T-helper 9 cell (primary cell): ENCODE measurements at regions not wholly inside any gene's neighbourhood (a gene's known extent, or its start where the extent isn't known, plus 50 kb on each side); places are given as distances from the start of the nearest gene placed in this dataset.
"Not testable (repeated sequence)": the region's sequence is repeated elsewhere in the genome, so short reads cannot be mapped to it uniquely, and the experiment has no call there.

Experiments used
- DNase-seq: peaks from one replicate; pipeline ENCODE4 v3.0.0-alpha.2; 2020

DNA sequence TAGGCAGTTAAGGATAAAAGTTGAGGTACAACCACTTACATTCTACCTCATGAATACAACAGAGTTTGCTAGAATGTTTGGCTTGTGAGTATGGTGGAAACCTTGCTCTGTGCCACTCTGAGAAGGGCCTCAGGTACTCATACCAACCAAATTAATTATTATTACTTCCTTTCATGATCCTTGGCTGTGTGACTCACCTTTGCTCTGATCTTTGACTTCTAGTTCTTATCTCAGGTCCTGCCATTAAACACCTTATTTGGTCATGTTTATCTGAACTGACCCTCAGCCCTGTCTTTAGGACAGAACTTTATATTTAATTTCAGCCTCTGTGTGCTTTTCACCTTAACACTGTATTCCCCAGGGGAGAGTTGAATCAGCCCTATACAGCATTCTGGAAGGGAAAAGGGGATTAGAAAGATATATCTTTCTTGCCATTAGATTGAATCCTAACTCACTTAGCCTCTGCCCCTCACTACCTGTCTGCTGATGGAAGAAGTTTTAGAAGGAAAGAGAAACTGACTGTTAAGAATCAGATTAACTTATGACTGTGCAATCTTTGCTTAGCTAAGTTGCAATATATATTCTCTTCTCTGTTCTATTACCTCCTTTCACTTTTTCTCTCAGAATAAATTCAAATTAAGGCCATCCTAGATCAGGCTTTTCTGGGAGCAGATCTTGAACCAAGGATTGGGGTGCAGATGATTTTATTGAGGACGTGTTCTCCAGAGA, 260.4 kb upstream of the DPYD start:
- DNase-seq, result no peak

DNA sequence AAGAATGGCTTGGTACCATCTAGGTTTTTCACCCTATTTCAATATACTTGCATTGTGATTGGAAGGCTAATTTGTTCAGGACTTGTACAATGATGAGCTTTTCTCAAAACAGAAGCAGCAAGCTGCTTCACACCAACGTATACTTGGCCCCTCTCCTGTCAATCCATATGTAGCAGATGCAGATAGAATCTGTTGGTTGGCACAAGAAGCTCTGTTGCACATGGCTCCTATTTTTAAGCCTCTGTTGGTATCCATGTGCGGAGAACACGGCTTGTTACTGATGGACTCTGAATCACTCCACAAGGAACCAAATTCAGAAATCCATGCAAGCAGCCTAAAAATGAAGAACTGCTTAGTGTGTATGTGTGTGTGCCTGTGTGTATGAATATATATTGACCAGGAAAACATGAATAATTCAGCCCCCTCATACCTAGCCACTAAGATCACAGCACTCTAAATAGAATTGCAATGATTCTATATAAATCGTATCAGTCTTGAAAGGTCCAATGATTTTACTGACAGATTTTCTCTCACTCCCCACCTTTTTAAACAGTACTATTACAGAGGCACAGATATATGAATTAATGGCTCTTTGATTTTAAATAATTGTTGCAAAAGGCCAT, 258.4 kb upstream of the DPYD start:
- DNase-seq, result no peak

DNA sequence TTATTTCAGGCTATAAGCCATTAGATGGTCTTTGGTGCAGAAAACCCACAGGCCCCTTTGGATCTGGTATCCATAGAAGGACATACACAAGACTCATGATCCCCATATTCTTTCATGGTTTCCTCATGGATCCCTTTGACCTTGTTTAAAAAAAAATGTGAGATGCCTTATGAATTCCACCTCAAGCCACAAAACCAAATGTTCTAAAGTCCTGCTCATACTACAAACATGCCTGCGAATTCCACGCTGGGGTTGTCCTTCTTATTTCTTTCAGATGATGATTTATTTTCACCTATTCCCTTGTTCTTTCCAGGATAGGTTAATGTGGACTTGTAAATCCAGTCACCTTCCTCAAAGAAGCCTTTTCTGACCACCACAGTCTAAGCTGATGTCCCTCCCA, 256.9 kb upstream of the DPYD start:
- no peak for DNase-seq

DNA sequence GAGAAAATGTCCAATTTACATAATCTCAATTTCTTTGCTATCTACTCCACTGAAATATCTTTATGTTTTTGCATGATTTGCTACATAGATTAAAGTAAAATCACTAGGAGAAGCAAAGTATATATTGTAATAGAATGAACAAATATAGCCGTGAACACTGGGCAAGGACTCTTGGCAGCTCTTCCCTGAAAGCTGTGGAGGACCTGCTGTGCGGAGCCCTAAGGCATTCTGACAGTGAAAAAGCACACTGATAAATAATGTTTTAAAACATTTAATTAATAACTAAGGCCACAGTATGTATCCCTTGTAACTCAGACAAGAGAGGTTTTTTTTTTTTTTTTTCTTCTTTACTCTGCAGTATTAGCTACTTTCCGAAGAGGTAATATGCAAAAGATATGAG, 256.1 kb upstream of the DPYD start:
- DNase-seq, result no peak

DNA sequence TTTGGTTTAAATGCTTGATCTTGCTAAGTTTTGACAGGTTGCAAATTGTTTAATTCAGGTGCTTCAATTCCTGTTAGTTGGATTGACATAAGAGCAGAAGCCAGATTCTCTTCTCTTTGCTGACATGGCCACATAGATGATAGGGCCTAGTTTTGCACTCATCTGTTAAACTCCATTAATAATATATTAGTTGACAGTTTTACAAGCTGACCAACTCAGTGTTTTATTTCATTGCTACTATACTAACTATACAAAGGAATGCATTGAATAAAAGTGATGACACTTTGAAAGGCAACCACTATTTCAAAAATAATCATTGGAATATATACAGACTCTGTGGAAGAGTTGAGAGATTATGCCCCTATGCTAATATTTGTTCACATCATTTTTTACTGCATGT, 255.6 kb upstream of the DPYD start:
- no peak for DNase-seq

DNA sequence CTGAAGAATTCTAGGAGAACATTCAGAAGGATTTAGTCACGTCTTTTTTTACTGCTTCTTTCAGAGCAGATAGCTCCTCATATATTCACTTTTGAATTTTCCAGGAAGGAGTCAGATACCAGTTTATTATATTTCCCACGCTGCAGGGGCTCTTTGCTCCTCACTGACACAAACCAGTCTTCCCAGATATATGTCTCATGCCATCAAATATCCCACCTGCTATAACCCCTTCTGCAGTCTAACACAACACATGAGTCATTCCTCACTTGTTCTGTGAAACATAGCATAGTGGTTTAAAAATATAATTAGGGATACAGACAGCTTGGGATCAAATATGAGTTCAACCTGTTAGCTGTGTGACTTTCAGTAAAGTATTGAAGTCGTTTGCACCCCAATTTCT, 251.7 kb upstream of the DPYD start:
- DNase-seq, result no peak

DNA sequence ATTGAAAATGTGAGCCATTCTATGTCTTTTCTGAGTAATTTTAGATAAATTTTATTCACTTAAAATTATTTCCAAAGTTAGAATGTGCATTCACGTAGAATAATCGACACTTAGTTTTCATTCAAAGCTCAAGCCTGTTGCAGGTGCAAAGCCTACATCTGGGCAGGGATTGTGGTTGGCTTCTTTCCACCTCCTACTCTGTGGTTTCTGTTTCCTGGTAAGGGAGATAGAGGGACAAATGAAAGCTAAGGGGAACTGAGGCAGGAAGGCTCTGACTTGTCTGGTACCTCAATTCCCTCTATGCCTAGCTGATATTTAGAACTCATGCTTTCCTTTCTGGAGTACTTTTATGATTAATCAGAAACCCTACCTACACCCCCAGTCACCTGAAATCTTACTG, 251.2 kb upstream of the DPYD start:
- DNase-seq, result no peak

DNA sequence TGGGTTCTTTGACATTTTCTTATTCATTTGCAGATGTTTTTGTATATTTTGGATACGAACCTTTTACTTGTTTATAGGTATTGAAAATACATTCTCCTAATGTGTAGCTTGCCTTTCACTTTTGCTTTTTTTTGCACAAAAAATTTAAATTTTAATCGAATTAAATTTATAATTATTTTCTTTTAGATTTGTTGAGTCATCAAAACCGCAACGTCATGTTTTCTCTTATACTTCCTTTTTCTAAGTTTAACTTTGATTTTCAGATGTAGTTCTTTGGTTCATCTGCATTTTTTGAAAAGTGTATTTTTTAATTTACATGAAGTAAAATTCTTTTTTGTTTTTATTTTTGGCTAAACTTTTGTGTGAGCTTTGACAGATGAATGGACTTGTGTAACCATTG, 243.7 kb upstream of the DPYD start:
- no peak for DNase-seq

DNA sequence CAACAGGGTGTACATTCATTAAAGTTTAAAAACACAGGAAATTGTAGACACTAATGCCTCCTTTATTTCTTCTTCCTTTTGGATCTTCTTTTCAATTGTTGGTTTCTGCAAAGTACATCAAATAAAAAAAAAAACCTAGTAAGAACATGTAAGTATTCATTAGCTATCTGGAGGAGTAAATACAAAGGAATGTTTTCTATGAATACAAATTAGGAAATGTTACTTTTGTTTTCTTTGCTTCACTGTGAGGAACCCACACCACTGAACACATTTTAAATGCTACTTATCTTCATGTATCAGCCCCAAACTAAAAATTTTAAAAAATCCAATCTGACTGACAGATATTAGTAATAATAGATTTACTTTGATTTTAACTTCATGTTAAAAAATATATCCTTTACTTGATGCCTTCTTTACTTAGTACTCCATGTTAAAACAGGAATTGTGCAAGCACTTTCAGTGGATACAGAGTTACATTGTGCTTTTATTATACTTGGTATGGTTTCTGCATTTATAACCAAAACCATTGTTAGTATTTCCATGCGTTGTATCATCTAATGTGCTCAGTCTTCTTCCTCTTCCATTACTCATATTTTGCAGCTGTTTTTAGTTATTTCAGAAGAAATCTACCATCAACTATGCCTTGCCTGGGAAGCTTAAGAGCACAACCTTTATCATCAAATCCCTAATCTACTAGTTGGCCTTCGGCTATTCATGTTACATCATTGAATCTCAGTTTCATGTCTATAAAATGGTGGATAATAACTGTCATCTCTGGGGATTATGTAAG, 236.9 kb upstream of the DPYD start:
- DNase-seq, result no peak

DNA sequence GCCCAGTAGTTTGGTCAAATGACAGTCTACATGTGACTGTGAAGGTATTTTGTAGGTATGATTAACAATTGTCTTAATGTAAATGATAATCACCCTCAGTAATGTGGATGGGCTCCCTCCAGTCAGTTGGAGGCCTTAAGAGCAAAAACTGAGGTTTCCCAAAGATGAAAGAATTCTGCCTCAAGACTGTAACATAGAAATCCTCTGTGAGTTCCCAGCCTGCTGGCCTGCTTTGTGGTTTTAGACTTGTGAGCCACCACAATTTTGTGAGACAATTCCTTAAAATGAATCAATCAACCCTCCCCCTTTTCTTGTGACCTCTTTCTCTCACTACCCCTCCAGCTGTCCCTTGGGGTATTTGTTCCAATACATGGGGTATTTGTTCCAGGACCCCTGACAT, 226.4 kb upstream of the DPYD start:
- DNase-seq, result no peak

DNA sequence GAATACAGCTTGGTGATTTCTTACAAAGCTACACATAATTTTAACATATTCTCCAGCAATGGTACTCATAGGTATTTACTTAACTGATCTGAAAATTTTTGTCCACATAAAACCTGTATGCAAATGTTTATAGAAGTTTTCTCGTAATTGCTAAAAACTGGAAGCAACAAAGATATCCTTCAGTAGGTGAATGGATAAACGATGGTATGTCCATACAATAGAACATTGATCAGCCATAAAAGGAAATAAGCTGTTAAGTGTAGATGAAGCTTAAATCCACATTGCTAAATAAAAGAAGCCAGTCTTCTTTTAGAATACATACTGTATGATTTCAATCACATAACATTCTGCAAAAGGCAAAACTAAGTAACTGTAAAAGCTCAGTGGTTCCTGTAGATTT, 224.8 kb upstream of the DPYD start:
- DNase-seq, result no peak

DNA sequence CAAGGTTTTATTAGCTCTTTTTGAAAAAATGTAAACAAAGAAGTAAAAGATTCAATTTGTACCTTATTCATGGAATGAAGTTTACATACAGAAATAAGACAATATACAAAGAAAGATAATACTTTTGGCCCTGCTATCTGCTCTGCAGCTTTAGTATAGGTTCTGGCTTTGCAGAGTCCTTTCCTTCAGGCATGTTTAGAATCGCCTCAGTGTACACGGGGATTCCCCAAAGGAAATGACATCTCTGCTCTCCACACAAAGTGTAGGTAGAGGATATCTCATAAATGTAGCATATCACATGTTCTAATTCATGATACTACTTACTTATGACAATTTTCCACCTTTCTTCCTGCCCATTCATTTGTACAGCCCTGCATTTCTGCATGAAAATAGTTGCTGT, 222.6 kb upstream of the DPYD start:
- no peak for DNase-seq

DNA sequence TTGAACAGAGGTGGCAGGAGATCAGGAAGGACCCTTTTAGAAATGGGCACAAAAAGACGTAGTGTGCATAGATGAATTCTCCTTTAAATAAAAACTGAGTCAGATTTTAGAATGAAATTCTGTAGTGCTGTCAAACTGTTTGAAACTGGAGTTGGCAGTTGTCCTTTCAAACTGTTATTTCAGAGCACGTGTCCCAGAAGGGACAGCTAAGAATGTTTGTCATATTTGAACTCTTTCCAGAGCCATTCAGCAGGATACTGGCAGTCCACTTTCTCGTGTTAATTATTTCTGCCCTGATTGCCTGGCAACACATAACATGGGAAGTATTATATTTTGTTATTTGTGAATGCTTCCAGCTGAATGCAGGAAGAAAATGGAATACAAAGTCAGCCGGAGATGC, 212.3 kb upstream of the DPYD start:
- no peak for DNase-seq

DNA sequence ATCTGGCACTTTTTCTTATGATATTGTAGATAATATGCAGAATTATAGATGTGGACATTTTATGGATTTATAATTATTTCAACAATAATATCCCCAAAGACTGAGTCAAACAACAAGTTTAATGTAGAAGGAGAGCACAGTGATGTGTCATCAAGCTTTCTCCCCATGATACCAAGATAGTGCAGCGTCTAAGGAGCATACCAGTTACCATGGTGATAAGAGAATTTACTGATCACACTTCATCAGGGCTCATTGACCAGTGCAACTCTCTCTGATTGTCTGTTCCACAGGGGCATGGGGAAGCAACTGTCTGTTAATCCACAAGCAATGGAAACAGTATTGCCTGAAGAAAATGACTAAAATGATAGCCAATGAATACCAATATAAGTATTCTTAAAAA, 209.6 kb upstream of the DPYD start:
- DNase-seq, result no peak

DNA sequence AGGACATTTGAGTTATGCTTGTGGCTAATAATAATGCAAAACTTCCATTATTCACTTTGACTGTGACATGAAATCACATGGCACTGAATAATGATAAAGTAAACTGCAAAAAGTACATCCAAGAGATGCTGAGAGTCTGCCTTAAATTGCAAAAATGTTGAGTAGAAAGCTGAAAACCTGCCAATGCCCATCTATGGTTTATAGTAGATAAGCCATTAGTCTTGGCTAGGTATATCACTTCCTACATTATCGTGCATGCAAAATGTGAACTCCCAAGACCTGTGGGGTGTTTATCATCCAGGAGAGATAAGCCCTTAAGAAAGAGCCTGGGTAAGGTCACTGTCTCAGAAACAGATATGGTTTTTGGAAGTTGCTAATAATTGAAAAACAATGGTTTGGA, 208.7 kb upstream of the DPYD start:
- no peak for DNase-seq

DNA sequence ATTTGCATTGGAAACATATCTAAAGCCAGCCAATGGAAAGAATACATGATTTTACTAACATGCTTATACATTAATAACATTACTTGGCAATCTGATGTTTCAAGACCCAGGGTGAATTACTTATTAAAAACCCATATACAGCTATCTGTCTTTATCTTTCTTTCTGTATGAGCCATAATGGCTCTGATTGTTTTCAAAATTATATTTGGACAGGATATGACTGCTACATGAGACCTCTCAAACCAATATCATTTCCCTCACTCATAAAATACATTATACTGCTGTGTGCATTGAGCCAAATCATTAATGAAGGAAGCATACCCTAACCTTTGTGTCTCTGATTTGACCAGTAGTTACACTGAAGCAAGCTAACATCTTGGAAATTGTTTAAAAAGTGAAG, 205.9 kb upstream of the DPYD start:
- DNase-seq, result no peak

DNA sequence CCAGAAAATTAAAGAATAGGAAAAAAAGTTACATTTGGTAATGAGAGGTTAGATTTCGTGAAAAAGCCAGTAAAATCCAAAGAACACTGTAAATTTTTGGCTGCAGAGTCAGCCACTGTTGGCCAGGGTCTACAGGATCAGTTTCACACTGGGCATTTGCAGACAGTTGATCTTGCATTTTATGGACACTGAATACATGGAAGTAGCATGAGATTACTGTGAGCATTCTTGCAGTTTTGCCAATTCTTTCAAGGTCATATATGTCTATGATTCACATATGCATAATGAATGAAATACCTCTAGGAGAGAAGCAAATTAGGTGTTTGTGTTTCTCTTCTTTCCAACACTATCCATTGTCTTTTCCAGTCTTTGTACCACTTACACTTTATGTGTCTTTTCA, 200.8 kb upstream of the DPYD start:
- DNase-seq, result no peak

DNA sequence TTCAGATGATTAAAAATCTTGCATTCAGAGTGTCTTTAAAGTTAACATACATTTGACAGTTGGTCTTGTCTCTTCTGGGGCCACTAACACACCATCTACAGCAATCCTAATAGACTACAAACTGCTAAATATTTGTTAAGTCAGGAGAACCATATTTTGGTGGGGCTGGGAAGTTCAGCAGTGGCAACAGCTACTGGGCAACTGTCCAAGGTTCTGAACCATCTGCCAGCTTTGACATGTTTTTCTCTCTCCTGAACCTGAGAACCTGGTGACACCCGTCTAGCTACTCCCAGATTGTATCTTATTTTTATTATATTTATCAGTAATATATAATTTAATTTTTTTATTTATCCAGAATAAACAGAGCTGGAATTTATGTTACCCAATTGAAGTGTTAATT, 199.0 kb upstream of the DPYD start:
- no peak for DNase-seq

DNA sequence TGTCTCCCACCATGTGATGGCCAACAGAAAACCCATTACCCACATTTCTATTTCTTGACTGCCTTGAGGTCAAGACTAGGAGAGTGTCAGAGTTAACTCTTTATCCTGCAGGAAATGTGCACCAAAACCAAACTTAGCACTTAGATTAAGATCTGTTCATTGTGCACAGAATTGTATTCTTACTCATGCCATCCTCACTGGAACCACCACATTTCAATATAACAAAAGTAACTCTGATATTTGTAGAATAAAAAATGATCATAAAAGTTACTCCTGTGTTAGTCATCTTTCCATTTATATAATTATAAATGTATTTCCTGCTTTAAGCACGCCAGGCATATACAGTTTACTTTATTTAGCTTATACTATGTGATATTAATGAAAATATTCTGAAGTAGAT, 193.0 kb upstream of the DPYD start:
- DNase-seq, result no peak

DNA sequence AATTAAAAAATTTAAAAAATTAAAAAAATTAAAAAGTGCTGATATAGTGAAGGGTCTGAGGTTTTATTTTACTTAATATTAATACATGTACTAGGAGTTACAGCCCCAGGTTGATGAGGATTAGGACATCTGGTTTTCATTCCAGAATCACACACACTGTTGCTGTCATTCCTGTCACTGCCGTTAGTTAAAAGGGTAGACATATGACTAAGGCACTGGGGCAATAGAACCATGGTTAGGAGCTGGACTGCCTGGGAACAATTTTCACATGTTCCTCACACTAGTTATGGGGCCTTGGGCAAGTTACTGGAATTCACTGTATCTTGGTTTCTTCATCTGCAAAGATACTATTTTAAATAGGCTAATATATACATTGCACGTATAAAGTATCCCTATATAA, 191.8 kb upstream of the DPYD start:
- no peak for DNase-seq

DNA sequence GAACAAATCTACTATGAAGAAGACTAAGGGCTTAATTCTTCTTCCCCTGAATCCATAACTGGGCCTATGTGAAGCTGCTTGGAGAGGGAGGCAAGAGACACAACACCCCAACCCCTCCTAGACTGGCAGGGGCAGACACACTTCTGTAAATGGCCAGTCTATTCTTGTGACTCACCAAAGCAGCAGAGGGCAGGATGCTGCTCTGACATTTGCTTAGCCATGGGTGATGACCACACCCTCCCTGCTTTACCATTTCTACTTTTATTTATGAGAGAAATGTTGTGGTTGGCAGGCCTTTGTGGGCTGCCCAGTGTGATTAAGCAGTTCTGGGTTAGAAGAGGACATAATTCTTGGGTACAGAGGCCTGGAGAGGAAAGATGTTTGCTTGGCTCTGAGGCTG, 189.8 kb upstream of the DPYD start:
- no peak for DNase-seq

DNA sequence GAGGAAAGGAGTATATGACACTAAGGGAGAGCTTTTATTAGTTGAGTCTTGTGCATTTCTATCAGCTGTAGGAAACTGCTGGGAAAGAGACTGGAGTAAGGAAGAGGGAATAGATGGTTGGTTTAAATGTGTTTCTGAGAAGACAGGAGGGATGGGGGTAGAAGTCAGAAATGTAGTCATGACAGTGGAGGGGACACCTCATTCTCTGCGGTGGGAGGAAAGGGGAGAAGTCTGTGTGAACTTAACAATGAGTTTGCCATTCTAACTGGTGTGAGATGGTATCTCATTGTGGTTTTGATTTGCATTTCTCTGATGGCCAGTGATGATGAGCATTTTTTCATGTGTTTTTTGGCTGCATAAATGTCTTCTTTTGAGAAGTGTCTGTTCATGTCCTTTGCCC, 187.5 kb upstream of the DPYD start:
- DNase-seq, result not testable (repeated sequence)

DNA sequence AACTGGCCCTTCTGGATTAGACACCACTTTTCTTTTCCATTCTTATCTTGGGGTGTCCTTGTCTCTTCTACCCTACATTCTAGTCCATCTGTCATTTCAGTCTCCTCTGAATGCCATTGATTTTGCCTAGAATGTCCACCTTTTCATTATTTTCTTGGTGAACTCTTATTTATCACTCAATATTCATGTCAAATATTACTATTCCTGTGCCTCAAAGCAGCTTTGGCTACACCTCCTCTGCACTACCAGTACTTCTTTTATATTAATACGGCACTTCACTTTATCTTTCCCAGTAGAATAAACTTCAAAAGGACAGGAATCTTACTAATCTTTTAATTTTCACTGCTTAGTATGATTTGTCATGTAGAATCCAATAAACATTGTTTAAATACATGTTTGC, 186.4 kb upstream of the DPYD start:
- no peak for DNase-seq

DNA sequence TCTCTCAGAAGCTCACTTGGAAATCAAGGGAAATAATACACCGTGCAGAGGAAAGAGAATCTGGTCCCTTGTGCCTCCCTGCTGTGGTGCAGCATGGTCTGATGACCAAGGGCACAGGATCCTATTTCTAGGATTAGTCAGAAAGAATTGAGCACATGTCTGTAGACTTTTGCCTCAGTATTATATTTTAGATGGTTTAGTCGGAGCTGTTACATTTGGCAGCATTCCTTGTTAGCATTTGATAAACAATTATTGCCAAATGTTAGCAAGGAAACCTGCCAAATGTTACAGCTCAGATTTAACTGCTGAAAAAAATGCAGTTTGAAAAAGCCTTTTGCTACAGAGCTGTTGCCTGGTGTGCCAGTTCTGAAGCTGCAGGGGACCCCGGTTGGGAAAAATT, 183.5 kb upstream of the DPYD start:
- no peak for DNase-seq
